GM23248 (cell line): ENCODE measurements at regions not wholly inside any gene's neighbourhood (a gene's known extent, or its start where the extent isn't known, plus 50 kb on each side); places are given as distances from the start of the nearest gene placed in this dataset.
A peak's percentile ranks its signal among the peaks of the same experiment; 100 is the strongest.
"Not testable (repeated sequence)": the region's sequence is repeated elsewhere in the genome, so short reads cannot be mapped to it uniquely, and the experiment has no call there.

ENCODE experiments used
- DNase-seq: peaks from one replicate; pipeline ENCODE4 v3.0.0-alpha.2; 2015
- H2AFZ ChIP-seq: fragments of 200-600 bp; sonication (generic); 2 replicates; pipeline ENCODE4 v1.6.1; 2016; ENCODE audit warnings: antibody characterized with exemption
- H3F3A ChIP-seq: fragments of 200-600 bp; sonication (generic); 2 replicates; pipeline ENCODE4 v1.6.1; 2016; ENCODE audit warnings: mild to moderate bottlenecking, antibody characterized with exemption, mixed run types; ENCODE audit not compliant: insufficient read depth
- H3K27ac ChIP-seq: fragments of 200-600 bp; sonication (generic); 2 replicates; pipeline ENCODE4 v1.5.1; 2016; ENCODE audit warnings: mild to moderate bottlenecking
- H3K27me3 ChIP-seq: fragments of 200-600 bp; sonication (generic); replicated peaks from 2 replicates; pipeline ENCODE4 v1.6.1; 2016; ENCODE audit warnings: mild to moderate bottlenecking; ENCODE audit not compliant: insufficient read depth
- H3K36me3 ChIP-seq: fragments of 200-600 bp; sonication (generic); 2 replicates; pipeline ENCODE4 v1.6.1; 2016; ENCODE audit warnings: low read depth, mild to moderate bottlenecking
- H3K4me1 ChIP-seq: fragments of 200-600 bp; sonication (generic); 2 replicates; pipeline ENCODE4 v1.6.1; 2016; ENCODE audit warnings: mild to moderate bottlenecking; ENCODE audit not compliant: insufficient read depth
- H3K4me2 ChIP-seq: fragments of 200-600 bp; sonication (generic); one replicate; pipeline ENCODE4 v1.6.1; 2016; ENCODE audit warnings: mild to moderate bottlenecking; ENCODE audit not compliant: unreplicated experiment
- H3K4me3 ChIP-seq: fragments of 200-600 bp; sonication (generic); 2 replicates; pipeline ENCODE4 v1.5.1; 2016; ENCODE audit warnings: mild to moderate bottlenecking
- H3K79me2 ChIP-seq: fragments of 200-600 bp; sonication (generic); 2 replicates; pipeline ENCODE4 v1.6.1; 2016; ENCODE audit warnings: mild to moderate bottlenecking; ENCODE audit not compliant: insufficient read depth
- H3K9ac ChIP-seq: fragments of 200-600 bp; sonication (generic); 2 replicates; pipeline ENCODE4 v1.6.1; 2016; ENCODE audit warnings: mild to moderate bottlenecking
- H3K9me2 ChIP-seq: fragments of 200-600 bp; sonication (generic); 2 replicates; pipeline ENCODE4 v1.6.1; 2016; ENCODE audit warnings: mixed run types, mild to moderate bottlenecking, moderate library complexity; ENCODE audit not compliant: insufficient read depth
- H3K9me3 ChIP-seq: fragments of 200-600 bp; sonication (generic); one replicate; pipeline ENCODE4 v1.6.1; 2017; ENCODE audit warnings: low read depth
- H4K20me1 ChIP-seq: fragments of 200-600 bp; sonication (generic); 2 replicates; pipeline ENCODE4 v1.6.0; 2016; ENCODE audit not compliant: insufficient read depth
- EZH2 ChIP-seq: fragments of 200-600 bp; sonication (generic); IDR thresholded peaks from 2 replicates; pipeline ENCODE4 v1.6.1; 2018; ENCODE audit warnings: antibody characterized with exemption, mild to moderate bottlenecking; ENCODE audit not compliant: insufficient read depth, poor library complexity, severe bottlenecking
- EZH2phosphoT487 ChIP-seq: fragments of 200-600 bp; sonication (generic); IDR thresholded peaks from 2 replicates; pipeline ENCODE4 v1.6.1; 2018; ENCODE audit warnings: antibody characterized with exemption, moderate library complexity, mild to moderate bottlenecking, low read depth; ENCODE audit not compliant: insufficient read depth
- WGBS, 2 experiments: methylation state at CpG; one replicate each; pipeline ENCODE4 v1.1.6; 2015 to 2017; ENCODE audit warnings: low lambda C conversion rate in 2 of 2, low coverage in 1 of 2; ENCODE audit errors: missing lambda C conversion rate in 2 of 2; 5-methylcytosine and 5-hydroxymethylcytosine counted together
- in situ Hi-C: fragments of 300-500 bp; cut with MboI; formaldehyde crosslinking; loops from 2 replicates; pipeline ENCODE4 v1.15.0; 2020

DNA sequence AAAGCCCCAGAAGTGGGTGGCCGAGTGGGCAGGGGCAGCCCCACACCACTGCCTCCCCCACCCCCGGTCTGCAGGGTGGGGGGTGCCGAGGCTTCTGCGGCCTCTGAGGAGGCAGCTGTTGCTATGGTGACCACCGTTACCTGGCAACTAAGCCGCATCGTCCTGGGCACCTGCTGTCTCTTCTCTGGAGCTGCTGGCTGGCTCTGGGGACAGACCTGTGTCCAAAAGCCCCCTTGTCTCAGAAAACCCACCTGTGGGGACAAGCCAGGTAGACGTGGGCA is 79.9 kb upstream of the PRR5 start:
- H3K27ac ChIP-seq, result no peak overlapping the region
- no peak overlapping the region for H3K4me3 ChIP-seq
- no peaks in the 10 kb centered on the region for H3K4me1 ChIP-seq
- no peak for TF ChIP-seq EZH2phosphoT487
- no peak for TF ChIP-seq EZH2
- no peak overlapping the region for H3K4me2 ChIP-seq
- DNase-seq, result no peak
- H3K79me2 ChIP-seq, result no peaks in the 10 kb centered on the region
- no peaks in the 10 kb centered on the region for H3F3A ChIP-seq
- no peak overlapping the region for H3K9ac ChIP-seq
- no peaks in the 10 kb centered on the region for H4K20me1 ChIP-seq
- H3K36me3 ChIP-seq, result no peaks in the 10 kb centered on the region
- 75 to 79% methylated on average over 7 to 8 of the region's 8 CpGs for WGBS, 2 experiments
- H3K9me3 ChIP-seq, result no peaks in the 10 kb centered on the region
- H2AFZ ChIP-seq, result no peak overlapping the region
- H3K9me2 ChIP-seq, result no peaks in the 10 kb centered on the region
- no peaks in the 10 kb centered on the region for H3K27me3 ChIP-seq
- in situ Hi-C loops, result loop anchor here (10.0 kb wide), 2 partner anchors 537 to 627 kb away; no protein-coding TSS in a partner anchor

DNA sequence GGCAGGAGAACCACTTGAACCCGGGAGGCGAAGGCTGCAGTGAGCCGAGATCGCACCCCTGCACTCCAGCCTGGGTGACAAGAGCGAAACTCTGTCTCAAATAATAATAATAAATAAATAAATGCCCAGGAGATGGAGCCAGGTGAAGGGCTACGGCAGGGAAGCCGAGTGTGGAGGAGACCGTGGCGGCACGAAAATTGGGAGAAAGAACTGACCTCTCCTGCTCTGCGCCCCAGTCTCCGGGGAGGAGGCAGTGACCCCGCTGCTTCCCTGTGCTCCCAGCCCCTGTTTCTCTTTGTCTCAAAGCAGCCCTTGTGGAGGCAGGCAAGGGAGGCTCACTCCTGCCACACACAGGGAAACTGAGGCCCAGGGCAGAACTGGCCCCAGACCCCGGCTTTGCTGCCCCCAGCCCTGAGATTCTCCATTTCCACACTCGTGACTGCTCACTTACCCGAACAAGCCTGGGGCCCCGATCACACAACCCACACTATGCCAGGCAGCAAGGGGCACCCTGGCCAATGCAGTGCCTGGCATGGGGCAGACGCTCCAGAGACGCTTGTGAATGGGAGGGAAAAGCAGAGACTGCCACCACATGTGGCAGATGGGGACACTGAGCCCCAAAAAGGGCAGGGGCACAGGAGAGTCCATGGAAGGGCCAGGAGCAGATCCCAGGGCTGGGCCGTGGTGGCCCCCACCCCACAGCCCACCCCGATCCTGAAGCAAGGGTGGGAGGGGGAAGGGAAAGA is 80.4 kb upstream of the PRR5 start:
- Histone ChIP-seq H2AFZ (no peak overlapping the region), H3K27ac (no peak overlapping the region), H4K20me1 (no peaks in the 10 kb centered on the region), H3K4me2 (no peak overlapping the region), H3K79me2 (no peaks in the 10 kb centered on the region), H3K9ac (no peak overlapping the region), H3K4me3 (no peak overlapping the region), H3K9me2 (no peaks in the 10 kb centered on the region), H3F3A (no peaks in the 10 kb centered on the region), H3K9me3 (no peaks in the 10 kb centered on the region), H3K4me1 (no peaks in the 10 kb centered on the region), H3K27me3 (no peaks in the 10 kb centered on the region), H3K36me3 (no peaks in the 10 kb centered on the region)
- TF ChIP-seq EZH2 (no peak), EZH2phosphoT487 (no peak)
- no peak for DNase-seq
- in situ Hi-C loops, result loop anchor here (10.0 kb wide), 2 partner anchors 537 to 627 kb away; no protein-coding TSS in a partner anchor
- WGBS, 2 experiments, result 83 to 90% methylated on average over 17 to 21 of the region's 21 CpGs

- H3K79me2 ChIP-seq, result no peaks in the 10 kb centered on the region
- TF ChIP-seq EZH2phosphoT487 (no peak), EZH2 (no peak)
- no peak overlapping the region for H3K27ac ChIP-seq
- H3K4me3 ChIP-seq, result no peak overlapping the region
- no peak overlapping the region for H2AFZ ChIP-seq
- no peak overlapping the region for H3K4me2 ChIP-seq
- no peaks in the 10 kb centered on the region for H3K36me3 ChIP-seq
- H3K4me1 ChIP-seq, result no peaks in the 10 kb centered on the region
- no peaks in the 10 kb centered on the region for H4K20me1 ChIP-seq
- H3K9me3 ChIP-seq, result no peaks in the 10 kb centered on the region
- no peak overlapping the region for H3K9ac ChIP-seq
- no peaks in the 10 kb centered on the region for H3K9me2 ChIP-seq
- WGBS, 2 experiments, result 79 to 86% methylated on average over 13 of the region's 13 CpGs
- no peaks in the 10 kb centered on the region for H3F3A ChIP-seq
- H3K27me3 ChIP-seq, result no peaks in the 10 kb centered on the region
- no peak for DNase-seq
- in situ Hi-C loops, result loop anchor here (10.0 kb wide), 2 partner anchors 536 to 626 kb away; no protein-coding TSS in a partner anchor
These were observed 81.2 kb upstream of the PRR5 start for GRCh38 chr22:44620841-44621257.

GRCh38 chr22:44620129-44620840 is 81.7 kb upstream of the PRR5 start:
- H3K9me3 ChIP-seq, result no peaks in the 10 kb centered on the region
- no peaks in the 10 kb centered on the region for H3K4me1 ChIP-seq
- H3K27ac ChIP-seq, result no peak overlapping the region
- no peak for TF ChIP-seq EZH2
- TF ChIP-seq EZH2phosphoT487, result no peak
- no peak overlapping the region for H2AFZ ChIP-seq
- H3K79me2 ChIP-seq, result no peaks in the 10 kb centered on the region
- in situ Hi-C loops, result loop anchor here (10.0 kb wide), 2 partner anchors 535 to 625 kb away; no protein-coding TSS in a partner anchor
- H3K27me3 ChIP-seq, result no peaks in the 10 kb centered on the region
- H3K9ac ChIP-seq, result peak overlapping the region; percentile 44; the same call in 1 of the 2 replicates
- DNase-seq, result peak; percentile 74
- H3K36me3 ChIP-seq, result no peaks in the 10 kb centered on the region
- H3F3A ChIP-seq, result no peaks in the 10 kb centered on the region
- H3K9me2 ChIP-seq, result no peaks in the 10 kb centered on the region
- no peak overlapping the region for H3K4me3 ChIP-seq
- no peak overlapping the region for H3K4me2 ChIP-seq
- 34 to 38% methylated on average over 39 to 45 of the region's 48 CpGs for whole genome bisulfite sequencing, 2 experiments
- no peaks in the 10 kb centered on the region for H4K20me1 ChIP-seq

- not testable (repeated sequence) for H3K9me3 ChIP-seq, H3K9me2 ChIP-seq, H3K27ac ChIP-seq, H3K79me2 ChIP-seq, H3K4me1 ChIP-seq, H3K4me2 ChIP-seq, H3K4me3 ChIP-seq, H3F3A ChIP-seq, H3K27me3 ChIP-seq, H4K20me1 ChIP-seq, H2AFZ ChIP-seq, DNase-seq, H3K36me3 ChIP-seq
- in situ Hi-C loops, result loop anchor here (10.0 kb wide), 2 partner anchors 535 to 625 kb away; no protein-coding TSS in a partner anchor
- H3K9ac ChIP-seq, result peak overlapping the region; percentile 44; the same call in 1 of the 2 replicates
- 53 to 61% methylated on average over 8 to 16 of the region's 16 CpGs for WGBS, 2 experiments
These were observed 82.4 kb upstream of the PRR5 start for GRCh38 chr22:44619560-44620128.

- H3K9me3 ChIP-seq, H2AFZ ChIP-seq, in situ Hi-C loops, H3K27me3 ChIP-seq, H3K4me3 ChIP-seq, H3K27ac ChIP-seq, H3K4me2 ChIP-seq, H3K9me2 ChIP-seq, H3K9ac ChIP-seq, H3K79me2 ChIP-seq, H3K4me1 ChIP-seq, H3K36me3 ChIP-seq, H3F3A ChIP-seq, H4K20me1 ChIP-seq, DNase-seq: not testable (repeated sequence)
- 83 to 100% methylated on average over 2 to 6 of the region's 6 CpGs for WGBS, 2 experiments
These were observed 83.1 kb upstream of the PRR5 start for GRCh38 chr22:44618910-44619309.
